Liver (tissue), 8 donors: ENCODE measurements at regions not wholly inside any gene's neighbourhood (a gene's known extent, or its start where the extent isn't known, plus 50 kb on each side); places are given as distances from the start of the nearest gene placed in this dataset.

Experiments
- DNase-seq: peaks from one replicate; pipeline ENCODE4 v3.0.0-alpha.2; 2017; ENCODE audit warnings: low spot score
- H3K27ac ChIP-seq, 2 donors: one replicate each; pipeline ENCODE4 v1.7.0; 2013; ENCODE audit warnings: inconsistent platforms in 2 of 2, low read length in 2 of 2, control low read depth in 1 of 2, low read depth in 1 of 2, mild to moderate bottlenecking in 1 of 2
- H3K27me3 ChIP-seq, 4 donors: one replicate each; pipeline versions ENCODE4 v1.6.1 to v1.7.0; 2013; ENCODE audit warnings: low read length in 3 of 4, inconsistent platforms in 1 of 4, mild to moderate bottlenecking in 1 of 4, moderate library complexity in 1 of 4; ENCODE audit not compliant: control insufficient read depth in 4 of 4, insufficient read depth in 4 of 4
- H3K36me3 ChIP-seq, 4 donors: one replicate each; pipeline versions ENCODE4 v1.6.1 to v1.7.0; 2013; ENCODE audit warnings: low read length in 3 of 4, mild to moderate bottlenecking in 3 of 4, low read depth in 1 of 4, moderate library complexity in 1 of 4; ENCODE audit not compliant: control insufficient read depth in 4 of 4, insufficient read depth in 3 of 4
- H3K4me1 ChIP-seq, 4 donors: one replicate each; pipeline versions ENCODE4 v1.6.1 to v1.7.0; 2013; ENCODE audit warnings: low read length in 3 of 4, mild to moderate bottlenecking in 3 of 4, moderate library complexity in 1 of 4; ENCODE audit not compliant: control insufficient read depth in 4 of 4, insufficient read depth in 4 of 4
- H3K4me3 ChIP-seq, 3 donors: one replicate each; pipeline versions ENCODE4 v1.6.1 to v1.7.0; 2013; ENCODE audit warnings: low read length in 3 of 3, control low read depth in 1 of 3, low read depth in 1 of 3, mild to moderate bottlenecking in 1 of 3
- H3K9ac ChIP-seq, 2 donors: one replicate each; pipeline ENCODE4 v1.7.0; 2013; ENCODE audit warnings: low read length in 2 of 2, mild to moderate bottlenecking in 2 of 2, moderate library complexity in 2 of 2, control low read depth in 1 of 2, low read depth in 1 of 2
- H3K9me3 ChIP-seq, 4 donors: one replicate each; pipeline versions ENCODE4 v1.6.1 to v1.7.0; 2013; ENCODE audit warnings: low read length in 3 of 4; ENCODE audit not compliant: control insufficient read depth in 4 of 4
- EGR1 ChIP-seq, 2 donors: IDR thresholded peaks; 2 replicates each; pipeline ENCODE4 v1.6.1; 2016 to 2018; ENCODE audit warnings: antibody characterized with exemption in 2 of 2, low read depth in 2 of 2
- FOXA2 ChIP-seq: IDR thresholded peaks from 2 replicates; pipeline ENCODE4 v1.6.1; 2016; ENCODE audit warnings: antibody characterized with exemption
- GABPA ChIP-seq, 2 donors: IDR thresholded peaks in 1 of 2; conservative IDR thresholded peaks in 1 of 2; 2 replicates each; pipeline ENCODE4 v1.6.1; 2016; ENCODE audit warnings: antibody characterized with exemption in 2 of 2, mild to moderate bottlenecking in 1 of 2, moderate library complexity in 1 of 2
- HNF4A ChIP-seq, 2 donors: conservative IDR thresholded peaks; 2 replicates each; pipeline ENCODE4 v1.6.1; 2016; ENCODE audit warnings: antibody characterized with exemption in 2 of 2, mild to moderate bottlenecking in 2 of 2
- HNF4G ChIP-seq: IDR thresholded peaks from 2 replicates; pipeline ENCODE4 v1.6.1; 2016; ENCODE audit warnings: antibody characterized with exemption
- NR2F2 ChIP-seq: IDR thresholded peaks from 2 replicates; pipeline ENCODE4 v1.6.1; 2016; ENCODE audit warnings: antibody characterized with exemption
- RXRA ChIP-seq, 2 donors: IDR thresholded peaks; 2 replicates each; pipeline ENCODE4 v1.6.1; 2017 to 2018; ENCODE audit warnings: antibody characterized with exemption in 2 of 2, mild to moderate bottlenecking in 1 of 2
- SP1 ChIP-seq: IDR thresholded peaks from 2 replicates; pipeline ENCODE4 v1.6.1; 2018; ENCODE audit warnings: antibody characterized with exemption, mild to moderate bottlenecking
- TAF1 ChIP-seq: conservative IDR thresholded peaks from 2 replicates; pipeline ENCODE4 v1.6.1; 2016; ENCODE audit warnings: antibody characterized with exemption, mild to moderate bottlenecking
- YY1 ChIP-seq: IDR thresholded peaks from 2 replicates; pipeline ENCODE4 v1.6.1; 2016; ENCODE audit warnings: antibody characterized with exemption, mild to moderate bottlenecking
- WGBS: extraction: QIAGEN DNeasy Blood & Tissue Kit; methylation state at CpG from one replicate; pipeline ENCODE4 v1.1.7; 2013; 5-methylcytosine and 5-hydroxymethylcytosine counted together
- TF ChIP-seq, protein P1 (sequence below): fragments of 150-350 bp; IDR thresholded peaks from 2 replicates; pipeline ENCODE4 v1.5.1; 2017; ENCODE audit warnings: improper control_type of control experiment, low read depth, low read length; ENCODE audit not compliant: missing input control
- TF ChIP-seq, protein P2 (sequence below): IDR thresholded peaks from 2 replicates; pipeline ENCODE4 v1.6.1; 2016; ENCODE audit warnings: antibody characterized with exemption
- TF ChIP-seq, protein P3 (sequence below): IDR thresholded peaks from 2 replicates; pipeline ENCODE4 v1.6.1; 2016; ENCODE audit warnings: antibody characterized with exemption, mild to moderate bottlenecking
- donor health status: healthy.
- donor health status: healthy.
- donor health status: healthy.
- donor health status: healthy.
- donor health status: healthy.

DNA sequence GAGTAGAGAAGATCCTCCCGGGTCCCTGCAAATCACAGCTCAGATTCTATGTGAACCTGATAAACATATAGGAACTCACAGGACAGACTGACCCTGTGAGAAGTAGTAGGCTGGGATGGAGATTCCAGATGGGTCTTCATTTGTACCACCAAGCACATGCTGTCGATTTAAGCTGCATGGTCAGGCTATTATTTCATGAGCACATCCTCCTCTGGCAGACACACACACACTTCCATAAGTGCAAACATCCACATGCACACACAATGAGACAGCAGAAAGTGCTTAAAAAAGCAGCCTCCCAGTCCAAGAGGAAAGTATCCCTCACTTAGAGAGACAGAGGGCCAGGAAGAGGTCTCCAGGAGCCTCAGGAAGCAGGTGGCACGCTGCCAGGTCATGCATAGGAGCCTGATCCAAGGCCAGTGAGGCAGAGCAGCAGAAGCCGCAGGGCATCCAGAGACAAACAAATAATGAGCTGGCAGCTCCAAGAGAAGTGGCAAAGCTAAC is 131.8 kb downstream of the UNC5CL start:
- TF ChIP-seq GABPA (IDR thresholded peaks at IDR 0.05 in 1 of 2, conservative IDR thresholded peaks at IDR 0.05 in 1 of 2): no peak
- Histone ChIP-seq H3K9ac (no peak overlapping the region), H3K4me3 (no peak overlapping the region), H3K4me1 (no peaks in the 10 kb centered on the region), H3K9me3 (no peaks in the 10 kb centered on the region), H3K27ac (no peak overlapping the region), H3K36me3 (no peaks in the 10 kb centered on the region), H3K27me3 (no peaks in the 10 kb centered on the region)
- 47% methylated on average over 4 of the region's 4 CpGs for WGBS
- DNase-seq: no peak

DNA sequence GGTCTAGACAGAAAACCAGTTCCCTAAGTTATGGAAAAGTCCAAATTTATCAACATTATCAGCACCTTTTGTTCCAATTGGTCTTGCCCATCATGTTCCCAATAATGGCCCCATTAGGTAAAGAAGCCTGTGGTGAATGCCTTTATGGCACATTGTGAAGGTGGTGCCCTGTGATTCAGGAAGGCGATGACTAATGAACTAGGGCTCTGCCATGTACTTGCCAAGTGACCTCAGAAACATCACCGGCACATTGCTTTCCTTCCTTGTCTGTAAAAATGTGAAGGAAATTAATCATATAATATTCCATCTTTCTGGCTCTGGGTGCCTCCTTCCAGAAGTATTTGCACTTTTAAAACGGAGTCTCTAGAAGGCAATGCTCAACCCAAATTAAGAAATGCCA is 132.3 kb downstream of the UNC5CL start:
- no peak for TF ChIP-seq FOXA2
- TF ChIP-seq EGR1 (IDR thresholded peaks at IDR 0.05; ENCODE audit: low read depth in 2 of 2): no peak
- TF ChIP-seq HNF4A (conservative IDR thresholded peaks at IDR 0.05): no peak
- TF ChIP-seq, protein P1, sequence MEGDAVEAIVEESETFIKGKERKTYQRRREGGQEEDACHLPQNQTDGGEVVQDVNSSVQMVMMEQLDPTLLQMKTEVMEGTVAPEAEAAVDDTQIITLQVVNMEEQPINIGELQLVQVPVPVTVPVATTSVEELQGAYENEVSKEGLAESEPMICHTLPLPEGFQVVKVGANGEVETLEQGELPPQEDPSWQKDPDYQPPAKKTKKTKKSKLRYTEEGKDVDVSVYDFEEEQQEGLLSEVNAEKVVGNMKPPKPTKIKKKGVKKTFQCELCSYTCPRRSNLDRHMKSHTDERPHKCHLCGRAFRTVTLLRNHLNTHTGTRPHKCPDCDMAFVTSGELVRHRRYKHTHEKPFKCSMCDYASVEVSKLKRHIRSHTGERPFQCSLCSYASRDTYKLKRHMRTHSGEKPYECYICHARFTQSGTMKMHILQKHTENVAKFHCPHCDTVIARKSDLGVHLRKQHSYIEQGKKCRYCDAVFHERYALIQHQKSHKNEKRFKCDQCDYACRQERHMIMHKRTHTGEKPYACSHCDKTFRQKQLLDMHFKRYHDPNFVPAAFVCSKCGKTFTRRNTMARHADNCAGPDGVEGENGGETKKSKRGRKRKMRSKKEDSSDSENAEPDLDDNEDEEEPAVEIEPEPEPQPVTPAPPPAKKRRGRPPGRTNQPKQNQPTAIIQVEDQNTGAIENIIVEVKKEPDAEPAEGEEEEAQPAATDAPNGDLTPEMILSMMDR: no peak
- TF ChIP-seq, protein P2, sequence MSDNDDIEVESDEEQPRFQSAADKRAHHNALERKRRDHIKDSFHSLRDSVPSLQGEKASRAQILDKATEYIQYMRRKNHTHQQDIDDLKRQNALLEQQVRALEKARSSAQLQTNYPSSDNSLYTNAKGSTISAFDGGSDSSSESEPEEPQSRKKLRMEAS: no peak
- TF ChIP-seq GABPA (IDR thresholded peaks at IDR 0.05 in 1 of 2, conservative IDR thresholded peaks at IDR 0.05 in 1 of 2): no peak
- no peak for TF ChIP-seq YY1
- TF ChIP-seq, protein P3, sequence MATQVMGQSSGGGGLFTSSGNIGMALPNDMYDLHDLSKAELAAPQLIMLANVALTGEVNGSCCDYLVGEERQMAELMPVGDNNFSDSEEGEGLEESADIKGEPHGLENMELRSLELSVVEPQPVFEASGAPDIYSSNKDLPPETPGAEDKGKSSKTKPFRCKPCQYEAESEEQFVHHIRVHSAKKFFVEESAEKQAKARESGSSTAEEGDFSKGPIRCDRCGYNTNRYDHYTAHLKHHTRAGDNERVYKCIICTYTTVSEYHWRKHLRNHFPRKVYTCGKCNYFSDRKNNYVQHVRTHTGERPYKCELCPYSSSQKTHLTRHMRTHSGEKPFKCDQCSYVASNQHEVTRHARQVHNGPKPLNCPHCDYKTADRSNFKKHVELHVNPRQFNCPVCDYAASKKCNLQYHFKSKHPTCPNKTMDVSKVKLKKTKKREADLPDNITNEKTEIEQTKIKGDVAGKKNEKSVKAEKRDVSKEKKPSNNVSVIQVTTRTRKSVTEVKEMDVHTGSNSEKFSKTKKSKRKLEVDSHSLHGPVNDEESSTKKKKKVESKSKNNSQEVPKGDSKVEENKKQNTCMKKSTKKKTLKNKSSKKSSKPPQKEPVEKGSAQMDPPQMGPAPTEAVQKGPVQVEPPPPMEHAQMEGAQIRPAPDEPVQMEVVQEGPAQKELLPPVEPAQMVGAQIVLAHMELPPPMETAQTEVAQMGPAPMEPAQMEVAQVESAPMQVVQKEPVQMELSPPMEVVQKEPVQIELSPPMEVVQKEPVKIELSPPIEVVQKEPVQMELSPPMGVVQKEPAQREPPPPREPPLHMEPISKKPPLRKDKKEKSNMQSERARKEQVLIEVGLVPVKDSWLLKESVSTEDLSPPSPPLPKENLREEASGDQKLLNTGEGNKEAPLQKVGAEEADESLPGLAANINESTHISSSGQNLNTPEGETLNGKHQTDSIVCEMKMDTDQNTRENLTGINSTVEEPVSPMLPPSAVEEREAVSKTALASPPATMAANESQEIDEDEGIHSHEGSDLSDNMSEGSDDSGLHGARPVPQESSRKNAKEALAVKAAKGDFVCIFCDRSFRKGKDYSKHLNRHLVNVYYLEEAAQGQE: no peak
- no peak for TF ChIP-seq RXRA (IDR thresholded peaks at IDR 0.05)
- no peak for TF ChIP-seq SP1
- TF ChIP-seq HNF4G: no peak
- no peak for TF ChIP-seq NR2F2
- no peak for TF ChIP-seq TAF1
- H3K36me3 ChIP-seq: no peaks in the 10 kb centered on the region
- WGBS: 83% methylated on average over 3 of the region's 3 CpGs
- no peak for DNase-seq
- no peaks in the 10 kb centered on the region for H3K4me1 ChIP-seq
- H3K27me3 ChIP-seq: no peaks in the 10 kb centered on the region
- no peak overlapping the region for H3K9ac ChIP-seq
- no peak overlapping the region for H3K27ac ChIP-seq
- no peaks in the 10 kb centered on the region for H3K9me3 ChIP-seq
- no peak overlapping the region for H3K4me3 ChIP-seq
